ENCODE measurements at regions not wholly inside any gene's neighbourhood (a gene's known extent, or its start where the extent isn't known, plus 50 kb on each side); places are given as distances from the start of the nearest gene placed in this dataset.
"Not testable (repeated sequence)": the region's sequence is repeated elsewhere in the genome, so short reads cannot be mapped to it uniquely, and the experiment has no call there.

DNA sequence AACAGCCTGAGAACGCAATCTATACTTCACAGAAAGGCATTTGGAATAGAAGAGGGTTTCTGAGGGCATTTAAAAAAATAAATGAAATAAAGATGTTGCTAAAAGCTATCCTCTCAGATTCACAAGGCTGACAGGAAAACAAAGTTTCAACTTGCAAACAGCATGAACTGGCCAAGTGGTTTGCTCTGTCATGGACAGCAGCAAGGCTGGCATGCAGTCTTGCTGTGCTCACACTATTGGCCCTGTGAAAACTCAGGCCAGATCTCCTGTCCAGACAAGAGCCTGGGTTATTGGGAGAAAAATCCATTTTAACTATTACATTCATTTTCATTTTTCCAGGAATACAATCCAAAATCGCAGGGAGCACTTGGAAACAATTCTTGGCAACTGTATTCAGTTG lies 506.2 kb upstream of the SLC35B3 start:
- DNase-seq: no peak

DNA sequence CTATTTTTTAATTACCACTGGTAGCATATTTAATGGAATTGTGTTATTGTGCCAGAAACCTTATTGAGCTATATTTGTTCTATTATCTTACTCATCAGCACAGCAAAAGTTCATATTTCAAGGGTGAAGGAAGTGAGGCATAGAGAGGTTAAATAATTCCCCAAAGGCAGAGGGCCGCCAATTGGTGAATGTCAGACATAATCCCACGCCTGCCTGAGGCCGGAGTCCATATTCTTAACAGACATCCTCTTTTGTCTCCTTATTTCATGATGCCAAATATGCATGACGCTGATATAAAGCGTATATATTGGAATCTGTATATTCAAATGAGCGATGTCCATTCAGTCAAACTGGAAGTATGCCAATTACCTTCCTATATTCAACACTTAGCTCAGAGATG lies 505.0 kb upstream of the SLC35B3 start:
- no peak for DNase-seq

DNA sequence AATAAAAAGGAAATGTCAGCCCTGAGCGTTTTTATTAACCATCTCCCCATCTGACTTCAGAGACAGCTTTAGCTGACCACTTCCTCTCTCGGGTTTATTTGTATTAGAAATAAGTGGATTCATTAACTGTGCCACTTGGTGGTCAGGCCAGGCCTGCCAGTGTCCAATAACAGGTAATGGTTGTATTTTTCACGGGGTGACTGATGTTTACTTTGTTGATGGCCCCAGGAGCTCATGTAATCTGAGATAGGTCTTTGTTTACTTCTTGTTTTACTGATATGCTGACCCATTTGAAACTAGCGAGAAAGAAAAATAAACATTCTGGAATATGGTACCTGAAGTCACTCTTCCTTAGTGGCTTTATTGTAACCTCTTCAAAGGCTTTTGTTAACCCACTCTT lies 504.3 kb upstream of the SLC35B3 start:
- DNase-seq: no peak

DNA sequence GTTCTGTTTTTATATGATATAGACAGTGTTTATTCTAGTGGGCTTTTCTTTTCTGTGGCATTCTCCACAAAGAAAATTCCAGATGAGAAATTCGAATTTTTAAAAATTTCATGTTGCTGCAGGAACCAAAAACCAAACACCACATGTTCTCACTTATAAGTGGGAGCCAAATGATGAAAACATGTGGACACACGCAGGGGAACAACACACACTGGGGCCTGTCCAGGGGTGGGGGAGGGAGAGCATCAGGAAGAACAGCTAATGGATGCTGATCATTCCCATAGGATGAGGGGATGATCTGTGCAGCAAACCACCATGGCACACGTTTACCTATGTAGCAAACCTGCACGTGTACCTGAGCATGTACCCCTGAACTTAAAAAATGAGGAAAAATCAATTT lies 499.0 kb upstream of the SLC35B3 start:
- no peak for DNase-seq

DNA sequence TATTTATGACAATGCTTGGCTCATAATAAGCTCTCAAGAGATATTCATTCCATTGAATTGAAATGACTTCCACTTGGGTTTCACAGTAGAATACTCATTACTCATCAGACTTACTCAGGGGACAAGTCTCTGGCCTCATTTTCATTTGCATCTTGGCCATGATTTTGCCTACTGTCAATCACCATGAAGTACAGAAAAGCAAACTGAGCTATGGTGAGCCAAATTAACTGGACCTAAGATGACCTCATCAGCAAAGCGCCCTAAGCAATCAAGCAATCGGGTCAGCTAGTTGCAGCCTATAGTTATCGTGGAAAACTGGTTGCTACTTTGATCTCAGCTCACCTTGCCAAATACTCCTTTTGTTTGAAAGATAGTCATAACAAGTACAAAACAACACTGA lies 494.7 kb upstream of the SLC35B3 start:
- DNase-seq: no peak

DNA sequence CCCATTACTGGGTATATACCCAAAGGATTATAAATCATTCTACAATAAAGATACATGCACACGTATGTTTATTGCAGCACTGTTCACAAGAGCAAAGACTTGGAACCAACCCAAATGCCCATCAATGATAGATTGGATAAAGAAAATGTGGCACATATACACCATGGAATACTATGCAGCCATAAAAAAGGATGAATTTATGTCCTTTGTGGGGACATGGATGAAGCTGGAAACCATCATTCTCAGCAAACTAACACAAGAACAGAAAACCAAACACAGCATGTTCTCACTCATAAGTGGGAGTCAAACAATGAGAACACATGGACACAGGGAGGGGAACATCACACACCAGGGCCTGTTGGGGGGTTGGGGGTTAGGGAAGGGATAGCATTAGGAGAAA lies 484.9 kb upstream of the SLC35B3 start:
- DNase-seq: not testable (repeated sequence)

DNA sequence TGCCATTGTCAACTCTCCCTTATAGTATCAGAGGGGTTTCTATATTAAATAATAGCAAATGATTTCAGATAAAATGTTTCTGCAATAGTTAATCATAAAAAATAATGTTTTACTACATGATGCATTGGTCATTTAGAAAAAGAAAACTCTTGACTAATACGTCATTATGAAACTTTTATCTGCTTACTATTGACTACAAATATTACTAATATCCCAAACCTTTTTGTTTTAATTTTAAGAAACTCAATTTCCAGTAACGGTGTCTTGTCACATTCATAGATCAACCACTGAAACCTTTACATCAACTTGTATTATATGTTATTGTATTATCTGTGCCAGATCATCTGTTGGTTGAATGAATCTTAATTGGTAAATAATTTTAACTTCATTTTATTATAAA lies 482.9 kb upstream of the SLC35B3 start:
- DNase-seq: no peak

DNA sequence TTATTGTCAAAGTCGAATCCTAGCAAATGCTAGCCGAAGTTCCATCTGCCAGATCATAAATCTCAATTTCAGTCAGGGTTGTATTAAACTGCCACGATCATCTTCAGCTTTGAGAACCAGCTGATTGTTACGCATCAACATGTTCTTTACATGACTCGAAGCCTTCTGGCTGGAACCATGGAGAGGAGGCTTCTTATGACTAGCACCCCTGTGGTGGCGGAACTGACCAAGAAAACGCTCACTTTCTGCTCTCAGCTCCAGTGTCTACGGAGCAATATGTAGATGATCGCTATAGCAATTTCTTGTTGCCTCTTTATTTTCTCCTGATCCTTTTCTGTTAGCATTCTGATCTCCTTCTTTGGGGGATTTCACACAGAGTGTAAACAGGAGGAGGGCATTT lies 479.4 kb upstream of the SLC35B3 start:
- no peak for DNase-seq

DNA sequence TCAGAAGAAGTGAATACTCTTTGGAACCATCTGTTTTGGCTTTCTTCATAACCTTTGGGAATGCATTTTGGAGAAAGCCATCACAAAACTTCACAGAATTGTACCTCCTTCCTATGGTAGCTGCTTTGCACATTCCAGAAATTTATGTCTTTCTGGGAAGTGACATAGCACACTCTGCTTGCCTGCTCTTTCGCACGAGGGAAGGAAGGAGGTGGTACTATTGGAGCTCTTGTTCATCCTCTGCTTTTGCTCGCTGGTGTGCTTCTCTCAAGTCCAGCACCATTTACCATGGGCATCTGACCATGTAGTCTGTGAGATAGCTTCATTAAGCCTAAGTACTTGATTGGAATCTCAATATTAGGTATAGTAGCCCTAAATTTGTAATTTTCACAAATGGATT lies 473.3 kb upstream of the SLC35B3 start:
- no peak for DNase-seq

DNA sequence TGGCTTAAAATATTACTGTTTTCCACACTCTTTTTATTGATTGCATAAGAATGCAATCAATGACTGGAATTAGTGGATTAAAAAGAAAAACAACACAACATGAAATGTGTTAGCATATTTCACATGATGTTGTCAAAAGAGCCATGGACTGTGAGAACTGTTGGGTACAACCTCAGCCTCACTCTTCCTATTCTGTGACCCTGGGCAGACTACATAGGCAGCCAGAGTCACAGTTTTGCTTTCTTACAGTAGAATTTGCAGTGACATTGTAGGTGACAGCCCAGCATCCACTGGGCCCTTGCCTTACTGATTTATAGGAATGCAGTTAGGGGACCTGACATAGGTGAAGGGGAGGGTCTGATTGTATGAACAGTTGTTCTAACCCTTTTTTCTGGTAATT lies 471.4 kb upstream of the SLC35B3 start:
- no peak for DNase-seq

DNA sequence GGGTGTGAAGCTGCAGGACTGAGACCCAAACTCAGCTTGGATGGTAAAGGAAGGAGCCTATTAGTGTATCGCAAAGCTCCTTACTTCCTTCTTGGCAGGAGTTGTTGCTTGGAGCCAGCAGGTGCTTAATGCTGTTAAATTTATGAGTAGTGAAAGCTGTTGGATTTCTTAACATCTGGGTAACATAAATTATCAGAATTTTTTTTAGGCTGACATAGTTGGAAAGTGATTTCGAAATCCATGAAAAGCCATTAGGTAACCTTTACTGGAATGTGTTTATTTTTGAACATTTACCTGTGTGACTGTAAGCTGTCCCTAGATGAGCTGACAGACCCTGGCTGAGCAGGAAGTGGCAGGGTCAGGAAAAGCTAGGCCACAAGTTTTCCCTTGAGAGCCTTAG lies 470.4 kb upstream of the SLC35B3 start:
- DNase-seq: no peak

DNA sequence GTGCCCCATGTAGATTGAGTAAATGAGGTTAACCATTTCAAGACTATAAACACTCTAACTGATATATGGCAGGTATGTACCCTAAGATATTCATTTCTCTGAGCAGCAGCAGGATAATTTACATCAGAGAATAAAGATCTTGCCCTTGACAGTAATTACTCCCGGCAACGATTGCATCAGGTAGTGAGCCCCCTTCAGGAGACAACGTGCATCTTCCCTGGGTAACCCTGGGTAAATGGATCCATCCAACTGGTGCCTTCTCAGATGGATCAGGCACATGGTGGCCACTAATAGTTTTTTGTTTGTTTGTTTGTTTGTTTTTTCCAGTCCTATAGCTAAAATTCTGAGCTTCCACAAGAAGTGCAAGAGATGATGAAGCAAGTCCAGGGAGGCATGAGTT lies 469.4 kb upstream of the SLC35B3 start:
- no peak for DNase-seq

DNA sequence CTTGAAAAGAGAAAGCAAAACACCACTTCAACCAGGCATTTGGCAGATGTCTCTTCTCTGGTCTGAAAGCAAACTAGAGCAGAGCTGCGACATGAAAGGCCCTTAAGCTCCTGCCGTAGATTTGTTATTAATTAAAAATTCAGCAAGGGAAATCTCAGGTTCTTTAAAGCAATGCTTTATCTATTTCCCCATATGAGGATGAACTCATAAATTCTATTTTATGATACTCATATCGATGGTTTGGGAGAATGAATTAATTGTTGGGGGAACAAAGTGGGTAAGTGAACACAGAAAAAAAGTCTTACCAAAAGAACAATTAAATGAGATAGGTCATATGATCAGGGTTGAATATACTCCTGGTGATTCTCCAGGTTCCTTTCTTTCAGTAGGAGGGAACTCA lies 464.7 kb upstream of the SLC35B3 start:
- DNase-seq: no peak

DNA sequence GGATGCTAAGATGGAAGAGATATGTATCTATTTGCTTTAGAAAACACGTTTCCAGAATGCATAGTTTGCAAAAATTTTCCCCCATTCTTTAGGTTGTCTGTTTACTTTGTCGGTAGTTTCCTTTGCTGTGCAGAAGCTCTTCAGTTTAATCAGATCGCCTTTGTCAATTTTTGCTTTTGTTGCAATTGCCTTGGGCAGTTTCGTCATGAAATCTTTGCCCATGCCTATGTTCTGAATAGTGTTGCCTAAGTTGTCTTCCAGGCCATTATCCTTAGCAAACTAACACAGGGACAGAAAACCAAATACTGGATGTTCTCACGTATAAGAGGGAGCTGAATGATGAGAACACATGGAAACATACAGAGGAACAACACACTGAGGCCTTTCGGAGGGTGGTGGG lies 454.2 kb upstream of the SLC35B3 start:
- DNase-seq: no peak

DNA sequence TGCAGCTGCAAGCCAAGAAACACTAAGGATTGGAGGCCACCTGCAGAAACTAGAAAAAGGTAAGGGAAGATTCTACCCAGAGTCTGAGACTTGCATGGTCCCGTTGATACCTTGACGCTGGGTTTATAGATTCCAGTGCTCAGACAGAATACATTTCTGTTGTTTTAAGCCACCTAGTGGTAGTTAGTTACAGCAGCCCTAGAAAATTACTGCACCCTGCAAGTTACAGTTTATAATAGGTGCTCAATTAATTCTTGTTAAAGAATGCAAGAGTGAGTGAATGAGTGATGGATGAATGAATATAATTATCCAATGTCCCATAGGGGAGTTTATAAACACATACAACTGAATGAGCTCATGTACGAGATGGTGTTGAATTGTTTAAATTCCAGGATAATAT lies 453.1 kb upstream of the SLC35B3 start:
- DNase-seq: no peak

DNA sequence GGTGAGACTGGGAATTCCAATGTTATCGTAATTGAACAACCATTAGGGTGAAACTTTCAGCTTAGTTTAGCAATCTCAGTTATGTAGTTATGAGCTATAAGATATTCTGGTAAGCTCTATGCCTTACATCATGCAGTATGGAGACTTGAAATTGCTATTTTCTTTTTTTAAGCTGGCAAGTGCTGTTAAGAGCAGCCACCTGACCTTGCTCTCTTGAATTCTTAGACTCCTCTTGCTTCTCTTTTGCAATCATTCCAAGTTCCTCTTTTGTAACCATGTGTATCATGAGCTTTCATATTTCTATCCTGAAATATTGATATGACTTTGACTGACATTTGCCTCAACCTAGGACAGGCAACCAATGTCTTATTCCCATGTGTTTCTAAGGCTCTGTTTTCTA lies 446.3 kb upstream of the SLC35B3 start:
- DNase-seq: no peak

DNA sequence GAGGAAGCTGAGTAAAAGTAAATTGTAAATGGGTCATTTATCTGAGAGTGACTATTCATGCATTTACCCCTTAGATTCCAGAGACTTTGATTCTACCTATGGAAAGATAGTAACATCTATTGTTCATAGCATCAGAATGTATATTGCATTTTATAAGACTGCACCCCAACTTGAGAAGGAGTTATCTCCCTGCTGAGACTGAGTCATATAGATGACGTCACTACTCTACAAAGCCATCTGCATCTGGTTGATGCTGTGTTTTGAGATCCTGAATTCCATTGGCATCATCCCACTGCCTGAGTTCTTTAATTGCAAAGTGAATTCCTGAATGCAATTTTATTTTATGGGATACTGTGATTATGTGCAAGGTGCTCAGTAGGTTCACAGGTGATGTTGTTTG lies 444.0 kb upstream of the SLC35B3 start:
- DNase-seq: no peak

DNA sequence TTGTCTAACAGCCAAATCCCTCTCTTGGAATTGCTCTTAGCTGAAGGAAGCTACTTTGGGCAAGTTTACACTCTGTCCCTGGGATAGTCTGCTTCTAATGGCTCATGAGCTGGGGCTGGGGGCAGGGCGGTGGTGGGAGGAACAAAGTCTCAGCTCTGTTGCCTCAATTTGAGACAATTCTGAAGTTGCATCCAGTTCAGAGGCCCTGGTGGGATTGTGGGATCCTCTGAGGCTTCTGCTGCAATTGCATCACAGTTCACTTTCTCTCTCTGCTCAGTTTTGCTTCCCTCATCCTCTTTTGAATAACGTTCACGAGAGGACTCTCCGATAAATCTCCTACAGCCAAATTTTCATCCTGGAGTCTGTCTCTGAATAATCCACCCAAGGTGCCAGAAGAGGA lies 440.6 kb upstream of the SLC35B3 start:
- DNase-seq: no peak

DNA sequence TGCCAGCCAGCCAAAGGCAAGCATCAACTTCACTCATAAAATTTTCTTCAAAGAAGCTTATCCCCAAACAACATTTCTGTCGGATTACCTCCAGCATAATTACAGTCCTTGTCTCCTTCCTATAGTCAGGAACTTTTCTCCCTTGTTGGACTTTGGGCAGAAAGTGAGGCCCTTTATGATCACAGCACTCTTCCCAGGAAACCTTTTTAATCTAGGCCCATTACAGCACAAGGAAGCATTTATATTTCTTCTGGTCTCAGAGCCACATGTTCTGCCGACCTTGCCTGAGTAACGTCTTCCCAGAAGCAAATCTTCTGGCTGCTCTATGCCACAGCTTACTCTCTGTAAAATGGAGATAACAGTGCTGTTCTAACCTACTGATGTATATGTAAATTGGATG lies 437.2 kb upstream of the SLC35B3 start:
- no peak for DNase-seq

DNA sequence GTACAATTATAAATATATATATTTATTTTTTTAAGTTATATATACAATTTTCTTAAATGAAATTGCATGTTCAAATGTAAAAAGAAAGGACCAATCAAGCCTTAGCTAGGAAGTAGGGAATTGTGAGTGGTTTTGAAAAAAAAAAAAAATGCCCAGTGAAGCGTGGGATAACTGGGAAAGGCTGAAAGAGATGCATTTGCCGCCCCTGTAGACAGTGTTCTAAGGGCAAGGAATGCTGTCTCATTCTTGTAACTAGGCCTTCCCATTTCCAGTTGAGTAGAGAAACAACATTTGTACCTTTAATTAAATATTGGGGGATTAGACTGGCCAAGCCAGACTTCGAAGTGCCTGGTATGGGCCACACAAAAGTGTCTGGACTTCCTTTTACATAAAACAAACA lies 430.1 kb upstream of the SLC35B3 start:
- DNase-seq: no peak

DNA sequence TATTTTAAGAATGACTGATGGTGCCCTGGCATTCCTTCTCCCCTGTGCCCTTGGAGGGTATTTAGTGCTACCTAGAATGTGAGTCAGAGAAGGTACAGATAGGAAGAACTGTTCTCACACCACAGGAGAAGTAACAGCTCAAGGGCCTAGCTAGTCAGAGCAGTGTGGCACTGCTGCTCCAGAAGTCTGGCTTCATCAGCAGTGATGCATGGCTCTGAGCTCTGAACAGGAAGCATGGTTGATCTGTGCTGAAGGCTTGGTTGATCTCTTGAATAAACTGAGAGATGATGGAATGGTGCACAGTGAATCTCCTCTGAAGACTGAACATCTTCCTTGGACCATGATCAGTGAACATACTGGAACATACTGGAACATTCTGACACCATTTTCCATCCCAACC lies 425.3 kb upstream of the SLC35B3 start:
- no peak for DNase-seq

DNA sequence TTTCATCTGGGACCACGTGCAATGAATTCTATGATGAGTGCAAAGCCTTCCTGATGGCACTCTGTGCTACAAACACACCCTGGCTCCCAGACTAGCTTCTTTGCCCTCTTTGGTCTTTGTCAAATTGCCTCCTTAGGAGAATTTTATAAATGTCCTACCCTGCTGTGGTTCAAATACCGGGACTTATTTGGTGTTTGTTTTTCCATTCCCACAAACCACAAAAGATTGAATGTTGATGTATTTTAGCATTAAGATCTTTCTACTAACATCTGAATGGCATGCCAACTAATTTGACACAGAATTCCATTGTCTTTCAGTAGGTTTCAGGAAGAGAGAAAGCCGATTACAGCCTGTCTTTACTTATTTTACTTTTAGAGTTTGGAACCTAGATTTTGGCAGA lies 424.2 kb upstream of the SLC35B3 start:
- DNase-seq: no peak

DNA sequence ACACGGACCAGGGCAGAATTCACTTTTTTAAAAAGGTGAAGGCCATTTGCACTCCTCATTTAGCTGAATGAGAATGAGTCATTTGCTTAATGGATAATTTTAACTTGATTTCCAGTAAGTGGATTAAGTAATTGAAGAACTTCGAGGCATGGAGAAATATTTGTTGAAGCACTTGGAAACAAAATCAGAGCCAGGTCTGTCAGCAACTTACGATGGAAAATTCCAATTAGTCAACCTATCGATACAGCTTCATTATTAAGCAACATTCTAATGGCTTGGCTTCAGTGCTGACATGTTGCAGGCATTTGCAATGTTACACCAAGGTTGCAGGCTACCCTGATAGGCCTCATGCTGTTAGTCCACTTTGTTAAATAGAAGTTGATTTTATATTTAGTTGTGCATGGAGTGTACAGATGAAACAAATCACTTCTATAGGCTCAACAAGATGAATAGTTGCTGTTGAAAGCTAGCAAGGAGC lies 423.5 kb upstream of the SLC35B3 start:
- DNase-seq: no peak

DNA sequence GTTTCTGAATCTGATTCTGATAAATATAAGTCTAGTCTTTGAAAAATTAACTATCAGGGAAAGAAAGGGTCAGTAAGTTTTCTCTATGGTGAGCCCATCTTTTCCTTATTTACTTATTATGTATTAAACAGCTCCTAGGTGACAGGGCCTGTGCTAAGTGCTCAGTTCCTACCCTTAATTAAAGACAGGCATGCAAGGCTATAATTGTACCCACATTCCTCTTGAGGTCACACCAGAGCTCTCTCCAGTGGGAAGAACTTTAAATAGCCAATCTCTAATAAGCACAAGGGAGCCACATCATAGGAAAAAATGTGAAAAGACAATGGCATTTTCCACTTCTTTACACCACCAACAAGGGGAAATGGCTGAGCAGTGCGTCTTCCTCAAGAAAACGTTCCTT lies 421.8 kb upstream of the SLC35B3 start:
- DNase-seq: no peak

DNA sequence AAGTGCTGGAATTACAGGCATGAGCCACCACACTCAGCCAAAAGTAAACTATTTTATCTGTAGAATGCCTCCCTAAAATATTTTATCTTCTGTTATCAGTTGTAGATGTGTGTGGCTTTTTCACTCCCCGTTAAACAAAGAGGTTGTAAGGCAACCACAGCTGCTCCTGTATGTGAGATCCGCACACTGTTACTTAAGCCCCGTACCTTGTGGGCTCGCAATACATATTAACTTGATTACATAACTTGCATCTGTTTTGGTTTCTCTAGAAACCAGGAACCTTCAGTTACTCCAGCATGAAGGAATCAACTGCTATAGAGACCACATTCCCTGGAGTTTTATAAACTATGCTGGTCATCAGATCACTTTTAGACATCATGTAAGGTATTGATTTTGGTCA lies 420.1 kb upstream of the SLC35B3 start:
- DNase-seq: no peak

DNA sequence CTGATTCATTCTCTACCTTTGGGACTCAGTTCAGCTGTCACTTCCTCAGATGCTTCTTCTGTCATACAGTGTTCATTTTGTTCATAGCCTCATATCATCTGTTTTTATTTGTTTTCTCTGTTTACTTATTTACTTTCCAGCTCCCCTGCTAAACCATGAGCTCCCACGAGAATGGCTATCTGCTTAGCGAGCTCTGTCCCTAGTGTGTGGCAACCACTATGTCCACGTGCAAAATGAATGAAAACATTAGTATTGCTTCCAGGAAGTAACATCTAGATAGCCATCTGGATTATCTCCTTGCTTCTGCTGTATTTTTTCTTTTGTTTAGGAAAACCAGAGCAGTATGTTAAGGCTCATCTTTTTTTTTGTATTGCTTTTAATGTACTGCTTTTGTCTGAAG lies 417.0 kb upstream of the SLC35B3 start:
- DNase-seq: no peak
